ENCODE measurements at regions not wholly inside any gene's neighbourhood (a gene's known extent, or its start where the extent isn't known, plus 50 kb on each side); places are given as distances from the start of the nearest gene placed in this dataset.

GRCh38 chr21:16608209-16608830 lies 878.5 kb downstream of the USP25 start:
- Mint-ChIP-seq H3K4me1 (no peaks in the 10 kb centered on the region), H3K27me3 (no peaks in the 10 kb centered on the region), H3K4me3 (no peak overlapping the region), H3K9me3 (peaks cover 4 to 8% (median 8%) of the 10 kb centered on the region in 3 donors), H3K36me3 (no peaks in the 10 kb centered on the region), H3K27ac (no peak overlapping the region)

- Mint-ChIP-seq H3K4me1 (no peaks in the 10 kb centered on the region), H3K4me3 (no peak overlapping the region), H3K9me3 (peaks cover 2 to 19% (median 5%) of the 10 kb centered on the region in 3 donors), H3K27me3 (no peaks in the 10 kb centered on the region), H3K36me3 (no peaks in the 10 kb centered on the region), H3K27ac (no peak overlapping the region)
Observed at GRCh38 chr21:16619281-16619680, 889.5 kb downstream of the USP25 start.

GRCh38 chr21:16620786-16621320 lies 891.1 kb downstream of the USP25 start:
- Mint-ChIP-seq H3K36me3 (no peaks in the 10 kb centered on the region), H3K4me1 (no peaks in the 10 kb centered on the region), H3K4me3 (no peak overlapping the region), H3K9me3 (peaks cover 2 to 19% (median 5%) of the 10 kb centered on the region in 3 donors), H3K27me3 (no peaks in the 10 kb centered on the region), H3K27ac (no peak overlapping the region)

- H3K9me3 Mint-ChIP-seq, result peaks cover 0 to 8% (median 5%) of the 10 kb centered on the region in 3 donors
- H3K4me1 Mint-ChIP-seq, result no peaks in the 10 kb centered on the region
- no peak overlapping the region for H3K27ac Mint-ChIP-seq
- no peaks in the 10 kb centered on the region for H3K36me3 Mint-ChIP-seq
- no peaks in the 10 kb centered on the region for H3K27me3 Mint-ChIP-seq
- H3K4me3 Mint-ChIP-seq, result no peak overlapping the region
Observed at GRCh38 chr21:16624479-16625118, 888.2 kb upstream of the CXADR start.

- H3K9me3 Mint-ChIP-seq, result peaks cover 0 to 5% (median 4%) of the 10 kb centered on the region in 3 donors
- no peaks in the 10 kb centered on the region for H3K4me1 Mint-ChIP-seq
- H3K36me3 Mint-ChIP-seq, result no peaks in the 10 kb centered on the region
- H3K27ac Mint-ChIP-seq, result no peak overlapping the region
- H3K27me3 Mint-ChIP-seq, result no peaks in the 10 kb centered on the region
- no peak overlapping the region for H3K4me3 Mint-ChIP-seq
Observed at GRCh38 chr21:16625491-16625890, 887.4 kb upstream of the CXADR start.

- Mint-ChIP-seq H3K27me3 (no peaks in the 10 kb centered on the region), H3K4me3 (no peak overlapping the region), H3K36me3 (no peaks in the 10 kb centered on the region), H3K9me3 (peaks cover 4 to 11% (median 9%) of the 10 kb centered on the region in 3 donors), H3K27ac (no peak overlapping the region), H3K4me1 (no peaks in the 10 kb centered on the region)
Observed at GRCh38 chr21:16633831-16634459, 878.9 kb upstream of the CXADR start.

- Mint-ChIP-seq H3K27ac (no peak overlapping the region), H3K27me3 (no peaks in the 10 kb centered on the region), H3K4me1 (no peaks in the 10 kb centered on the region), H3K9me3 (peaks cover 4 to 14% (median 9%) of the 10 kb centered on the region in 3 donors), H3K36me3 (no peaks in the 10 kb centered on the region), H3K4me3 (no peak overlapping the region)
Observed at GRCh38 chr21:16634515-16634914, 878.3 kb upstream of the CXADR start.

GRCh38 chr21:16640297-16641027 lies 872.4 kb upstream of the CXADR start:
- Mint-ChIP-seq H3K4me1 (no peaks in the 10 kb centered on the region), H3K9me3 (peaks cover 5 to 13% (median 6%) of the 10 kb centered on the region in 3 donors)

GRCh38 chr21:16642353-16642752 lies 870.5 kb upstream of the CXADR start:
- Mint-ChIP-seq H3K4me1 (no peaks in the 10 kb centered on the region), H3K4me3 (no peak overlapping the region), H3K36me3 (peaks cover 1% of the 10 kb centered on the region), H3K27me3 (no peaks in the 10 kb centered on the region), H3K27ac (no peak overlapping the region), H3K9me3 (peaks cover 3 to 8% (median 8%) of the 10 kb centered on the region in 3 donors)

More at GRCh38 chr21:16640297-16641027, 872.4 kb upstream of the CXADR start:
- H3K27ac Mint-ChIP-seq, result no peak overlapping the region
- H3K36me3 Mint-ChIP-seq, result no peaks in the 10 kb centered on the region
- no peak overlapping the region for H3K4me3 Mint-ChIP-seq
- no peaks in the 10 kb centered on the region for H3K27me3 Mint-ChIP-seq

- H3K4me3 Mint-ChIP-seq, result no peak overlapping the region
- H3K9me3 Mint-ChIP-seq, result peaks cover 3 to 8% (median 5%) of the 10 kb centered on the region in 3 donors
- no peaks in the 10 kb centered on the region for H3K27me3 Mint-ChIP-seq
- no peak overlapping the region for H3K27ac Mint-ChIP-seq
- H3K4me1 Mint-ChIP-seq, result no peaks in the 10 kb centered on the region
- H3K36me3 Mint-ChIP-seq, result peaks cover 1% of the 10 kb centered on the region
Observed at GRCh38 chr21:16644685-16645084, 868.2 kb upstream of the CXADR start.

GRCh38 chr21:16650714-16651366 lies 862.0 kb upstream of the CXADR start:
- H3K27ac Mint-ChIP-seq, result no peak overlapping the region
- no peaks in the 10 kb centered on the region for H3K4me1 Mint-ChIP-seq
- H3K4me3 Mint-ChIP-seq, result no peak overlapping the region
- H3K36me3 Mint-ChIP-seq, result peaks cover 1% of the 10 kb centered on the region
- H3K9me3 Mint-ChIP-seq, result peaks cover 2 to 8% (median 4%) of the 10 kb centered on the region in 3 donors
- H3K27me3 Mint-ChIP-seq, result no peaks in the 10 kb centered on the region

- no peaks in the 10 kb centered on the region for H3K4me1 Mint-ChIP-seq
- H3K36me3 Mint-ChIP-seq, result peaks cover 1% of the 10 kb centered on the region
- no peak overlapping the region for H3K4me3 Mint-ChIP-seq
Observed at GRCh38 chr21:16651956-16652355, 860.9 kb upstream of the CXADR start.

GRCh38 chr21:16663436-16663835 lies 849.4 kb upstream of the CXADR start:
- no peaks in the 10 kb centered on the region for H3K27me3 Mint-ChIP-seq

More at GRCh38 chr21:16651956-16652355, 860.9 kb upstream of the CXADR start:
- Mint-ChIP-seq H3K9me3 (peaks cover 2 to 5% (median 5%) of the 10 kb centered on the region in 3 donors), H3K27me3 (no peaks in the 10 kb centered on the region), H3K27ac (no peak overlapping the region)

GRCh38 chr21:16667395-16667794 lies 845.4 kb upstream of the CXADR start:
- no peak overlapping the region for H3K4me3 Mint-ChIP-seq
- no peak overlapping the region for H3K27ac Mint-ChIP-seq
- no peaks in the 10 kb centered on the region for H3K36me3 Mint-ChIP-seq
- no peaks in the 10 kb centered on the region for H3K4me1 Mint-ChIP-seq
- H3K27me3 Mint-ChIP-seq, result no peaks in the 10 kb centered on the region
- H3K9me3 Mint-ChIP-seq, result peaks cover 0 to 4% (median 3%) of the 10 kb centered on the region in 3 donors

More at GRCh38 chr21:16663436-16663835, 849.4 kb upstream of the CXADR start:
- no peak overlapping the region for H3K27ac Mint-ChIP-seq
- H3K36me3 Mint-ChIP-seq, result no peaks in the 10 kb centered on the region
- H3K4me1 Mint-ChIP-seq, result no peaks in the 10 kb centered on the region
- H3K4me3 Mint-ChIP-seq, result no peak overlapping the region
- H3K9me3 Mint-ChIP-seq, result peaks cover 0 to 2% (median 2%) of the 10 kb centered on the region in 3 donors
